ENCODE measurements at regions not wholly inside any gene's neighbourhood (a gene's known extent, or its start where the extent isn't known, plus 50 kb on each side); places are given as distances from the start of the nearest gene placed in this dataset.

GRCh38 chr6:43927532-43928210, 157.7 kb downstream of the VEGFA start (continued):
- TF ChIP-seq HNF1B (CRISPR knock-in tag; IDR thresholded peaks at IDR 0.05), result no peak
- 0 out of 2 replicates have a peak, but pooled peaks have one; percentile 25 for TF ChIP-seq MZF1 (CRISPR knock-in tag; IDR thresholded peaks at IDR 0.05; ENCODE audit: borderline replicate concordance)
- TF ChIP-seq RXRB (CRISPR knock-in tag; IDR thresholded peaks at IDR 0.05; ENCODE audit: borderline replicate concordance), result peak; percentile 70

- H3K27me3 ChIP-seq (ENCODE audit: control insufficient read depth in 1 of 2, insufficient read depth in 2 of 2, low read length in 2 of 2), result peaks cover 0 to 2% of the 10 kb centered on the region in 2 experiments; a peak in 1 of 5 replicates
- peak overlapping the region; percentile 69 for H3K27ac ChIP-seq (ENCODE audit: extremely low read length, insufficient read depth, low read length)
- BruUV-seq (replicated peaks), result no TSS peak
- peak; percentile 90 for DNase-seq (ENCODE audit: low spot score)
- peak; percentile 90 for ATAC-seq
- in situ Hi-C loops (cut with HindIII; ENCODE audit: extremely low pct_ligation_motif_present, low pct_unique_long_range_greater_than_20kb), result no loop called here
- peak overlapping the region; percentile 62 for H3K4me2 ChIP-seq (ENCODE audit: low read depth, low read length)
- POLR2A ChIA-PET, result interaction anchor here (0.5 to 5.2 kb wide), 30 partner anchors 9 to 320 kb away, joined by 3 to 133 read pairs (median 4); partner anchors contain the start of genes HSP90AB1 and VEGFA
- peak; percentile 97 for FAIRE-seq
- no peaks in the 10 kb centered on the region for H4K20me1 ChIP-seq (ENCODE audit: insufficient read depth, low read length)
- no peaks in the 10 kb centered on the region for H3K79me2 ChIP-seq (ENCODE audit: insufficient read depth, low read length)
- peak overlapping the region; percentile 74 for H3K9ac ChIP-seq (ENCODE audit: insufficient read depth, low read depth, low read length)
- 2% methylated on average over 15 of the region's 17 CpGs for WGBS (ENCODE audit: low lambda C conversion rate)
- H2AFZ ChIP-seq (ENCODE audit: low read length), result no peak overlapping the region
- CTCF ChIA-PET (ENCODE audit: low intra/inter-chr PET ratio, low total read pairs), result interaction anchor here (1.1 kb wide), 1 partner anchor 70 kb away, joined by 3 read pairs; no protein-coding TSS in a partner anchor
- H3K4me1 ChIP-seq (ENCODE audit: insufficient read depth, low read length), result peaks cover 74% of the 10 kb centered on the region
- intact Hi-C loops (cut with micrococcal nuclease; ENCODE audit: unreplicated experiment), result loop anchor here (1.0 to 2.0 kb wide), 3 partner anchors 10 to 71 kb away; no protein-coding TSS in a partner anchor
- peak overlapping the region in 2 of 3 experiments; percentile 12 to 35; a peak in 2 of 6 replicates for H3K4me3 ChIP-seq (replicated peaks in 1 of 3; ENCODE audit: insufficient read depth in 1 of 3, low read depth in 2 of 3, low read length in 3 of 3)
- no peaks in the 10 kb centered on the region for H3K9me3 ChIP-seq (ENCODE audit: low read length)
- H3K36me3 ChIP-seq (replicated peaks in 1 of 2; ENCODE audit: control insufficient read depth in 1 of 2, insufficient read depth in 2 of 2, low read length in 2 of 2), result no peaks in the 10 kb centered on the region
- TF ChIP-seq ISX (CRISPR knock-in tag; conservative IDR thresholded peaks at IDR 0.05) (0 out of 2 replicates have a peak, but pooled peaks have one; percentile 53), ZNF343 (CRISPR knock-in tag; IDR thresholded peaks at IDR 0.05) (no peak), ATF7 (IDR thresholded peaks at IDR 0.05) (peak; percentile 66), ATF7 (CRISPR knock-in tag; IDR thresholded peaks at IDR 0.05) (no peak), MAFK (conservative IDR thresholded peaks at IDR 0.05 in 1 of 2, IDR thresholded peaks at IDR 0.05 in 1 of 2; ENCODE audit: low read length in 2 of 2) (no peak), ZNF660 (CRISPR knock-in tag; IDR thresholded peaks at IDR 0.05; ENCODE audit: borderline replicate concordance, low read depth) (no peak), ZNF883 (CRISPR knock-in tag; IDR thresholded peaks at IDR 0.05; ENCODE audit: not compliant biosample characterization) (no peak), FOXJ3 (CRISPR knock-in tag; IDR thresholded peaks at IDR 0.05; ENCODE audit: borderline replicate concordance) (peak; percentile 87; the same call in 1 of the 2 replicates), FLYWCH1 (CRISPR knock-in tag; IDR thresholded peaks at IDR 0.05) (no peak), ZNF503 (CRISPR knock-in tag; IDR thresholded peaks at IDR 0.05) (peak; percentile 95), ATF3 (CRISPR knock-in tag; IDR thresholded peaks at IDR 0.05) (peak; percentile 95), REXO4 (CRISPR knock-in tag; IDR thresholded peaks at IDR 0.05; ENCODE audit: borderline replicate concordance) (no peak), ZNF143 (CRISPR knock-in tag; IDR thresholded peaks at IDR 0.05) (peak; percentile 45; the same call in 1 of the 2 replicates), NCOR1 (IDR thresholded peaks at IDR 0.05; ENCODE audit: borderline replicate concordance, low read length) (no peak; the same call in 1 of the 2 replicates)
Observed at GRCh38 chr6:43926634-43927531, 156.9 kb downstream of the VEGFA start.
